LNCAP (cell line): ENCODE measurements at regions not wholly inside any gene's neighbourhood (a gene's known extent, or its start where the extent isn't known, plus 50 kb on each side); places are given as distances from the start of the nearest gene placed in this dataset.

Experiments
- TF ChIP-seq, protein P1 (sequence below): fragments of 450-650 bp; IDR thresholded peaks from 2 replicates; pipeline ENCODE4 v1.5.1; 2017; ENCODE audit warnings: mild to moderate bottlenecking

DNA sequence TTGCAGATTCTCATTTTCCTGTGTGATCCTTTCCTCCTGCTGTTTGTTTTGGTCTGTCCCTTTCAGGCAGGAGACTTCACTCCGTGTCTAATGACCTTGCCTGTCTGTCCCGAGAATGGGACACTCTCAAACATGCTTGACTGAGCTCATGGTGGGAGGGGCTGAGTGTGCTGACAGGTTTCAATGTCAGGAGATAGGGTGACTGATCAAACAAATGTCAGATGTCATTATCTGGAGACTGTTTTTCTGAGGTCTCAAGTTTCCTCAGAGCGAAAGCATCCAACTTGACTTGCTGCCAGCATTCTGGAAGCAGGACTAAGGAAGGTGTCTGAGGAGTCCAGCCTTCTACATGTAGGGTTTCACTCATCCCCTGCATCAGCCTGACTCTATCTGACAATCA lies 228.8 kb upstream of the KIAA1217 start:
- TF ChIP-seq, protein P1, sequence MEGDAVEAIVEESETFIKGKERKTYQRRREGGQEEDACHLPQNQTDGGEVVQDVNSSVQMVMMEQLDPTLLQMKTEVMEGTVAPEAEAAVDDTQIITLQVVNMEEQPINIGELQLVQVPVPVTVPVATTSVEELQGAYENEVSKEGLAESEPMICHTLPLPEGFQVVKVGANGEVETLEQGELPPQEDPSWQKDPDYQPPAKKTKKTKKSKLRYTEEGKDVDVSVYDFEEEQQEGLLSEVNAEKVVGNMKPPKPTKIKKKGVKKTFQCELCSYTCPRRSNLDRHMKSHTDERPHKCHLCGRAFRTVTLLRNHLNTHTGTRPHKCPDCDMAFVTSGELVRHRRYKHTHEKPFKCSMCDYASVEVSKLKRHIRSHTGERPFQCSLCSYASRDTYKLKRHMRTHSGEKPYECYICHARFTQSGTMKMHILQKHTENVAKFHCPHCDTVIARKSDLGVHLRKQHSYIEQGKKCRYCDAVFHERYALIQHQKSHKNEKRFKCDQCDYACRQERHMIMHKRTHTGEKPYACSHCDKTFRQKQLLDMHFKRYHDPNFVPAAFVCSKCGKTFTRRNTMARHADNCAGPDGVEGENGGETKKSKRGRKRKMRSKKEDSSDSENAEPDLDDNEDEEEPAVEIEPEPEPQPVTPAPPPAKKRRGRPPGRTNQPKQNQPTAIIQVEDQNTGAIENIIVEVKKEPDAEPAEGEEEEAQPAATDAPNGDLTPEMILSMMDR: no peak

DNA sequence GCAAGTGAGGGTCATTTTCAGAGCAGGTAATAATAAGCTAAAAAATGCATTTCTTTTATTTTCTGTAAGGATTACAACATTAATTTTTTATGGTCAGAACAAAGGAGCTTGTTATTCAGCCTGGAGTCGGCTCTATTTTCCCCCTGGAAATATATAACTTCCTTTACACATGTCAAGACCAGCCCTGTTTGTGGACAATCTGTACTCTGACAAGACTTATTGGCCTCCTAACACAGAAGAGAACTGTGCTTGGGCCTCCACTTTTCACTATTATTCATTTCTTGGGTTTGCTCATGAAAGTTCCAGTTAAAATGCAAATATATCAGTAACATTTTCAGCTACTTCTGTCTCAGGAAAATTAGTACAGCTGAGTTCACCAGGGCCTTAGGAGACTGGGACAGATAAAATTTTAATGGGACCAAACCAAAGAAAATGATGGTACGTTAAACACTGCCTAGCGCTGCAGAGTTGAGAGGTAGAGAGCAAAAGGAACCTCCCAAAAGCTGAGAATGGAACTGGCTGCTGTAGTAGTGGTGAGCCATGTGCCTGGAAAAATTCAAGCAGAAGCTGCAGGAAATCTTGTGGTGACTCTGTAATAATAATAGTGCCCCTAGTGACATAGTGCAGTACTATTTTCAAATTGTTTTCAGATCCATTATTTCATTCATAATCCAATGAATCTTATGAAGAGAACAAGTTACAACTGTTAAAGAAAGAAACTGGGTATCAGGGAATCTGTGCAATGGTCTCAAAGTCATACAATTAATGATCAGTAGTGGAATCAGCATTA lies 227.2 kb upstream of the KIAA1217 start:
- TF ChIP-seq, protein P1: no peak

DNA sequence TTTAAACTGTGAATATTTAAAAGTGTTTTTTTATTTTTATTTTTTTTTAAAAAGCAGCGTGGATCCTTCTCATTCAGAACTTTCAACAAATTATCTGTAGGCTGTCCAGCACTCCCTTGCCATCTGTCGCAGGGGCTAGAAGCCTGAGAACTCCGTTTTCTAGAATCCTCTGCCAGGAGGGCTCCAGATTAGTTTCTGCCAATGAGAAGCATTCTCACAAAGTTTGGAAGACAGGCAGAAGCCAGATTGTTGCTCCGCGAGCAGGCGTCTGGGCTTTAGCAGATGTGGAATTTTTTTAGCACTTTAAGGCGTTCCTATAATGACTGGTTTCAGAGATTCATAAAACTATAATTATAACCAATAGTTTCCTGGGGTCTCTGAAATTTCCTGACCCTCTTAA lies 220.9 kb upstream of the KIAA1217 start:
- TF ChIP-seq, protein P1: no peak

DNA sequence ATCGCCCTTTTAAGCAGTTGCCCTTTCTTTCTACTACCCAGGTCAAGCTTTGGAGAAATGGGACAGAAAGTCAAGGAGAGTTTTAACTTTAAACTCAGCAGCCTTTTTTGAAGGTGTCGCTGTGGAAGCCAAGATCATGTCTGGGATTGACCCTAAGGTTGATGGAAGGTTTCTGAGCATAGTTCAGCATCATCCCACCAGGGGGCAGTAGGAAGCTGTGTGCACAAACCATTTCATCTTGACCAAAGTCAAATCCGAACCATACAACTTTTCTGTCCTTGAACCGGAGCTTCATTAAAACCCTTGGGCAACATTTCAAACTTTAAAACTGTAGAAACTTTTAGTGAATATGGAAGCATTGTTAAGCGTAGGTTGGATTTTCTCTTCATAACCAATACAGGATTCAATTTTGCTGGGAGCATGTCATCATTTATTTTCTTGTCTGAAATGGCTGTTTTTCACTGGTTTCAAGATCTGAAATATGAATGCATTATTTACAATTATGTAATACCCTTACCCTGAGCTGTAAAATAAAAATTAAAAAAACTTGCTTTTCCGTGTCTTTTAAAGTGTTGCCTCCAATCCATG lies 214.4 kb upstream of the KIAA1217 start:
- TF ChIP-seq, protein P1: peak; percentile 86

DNA sequence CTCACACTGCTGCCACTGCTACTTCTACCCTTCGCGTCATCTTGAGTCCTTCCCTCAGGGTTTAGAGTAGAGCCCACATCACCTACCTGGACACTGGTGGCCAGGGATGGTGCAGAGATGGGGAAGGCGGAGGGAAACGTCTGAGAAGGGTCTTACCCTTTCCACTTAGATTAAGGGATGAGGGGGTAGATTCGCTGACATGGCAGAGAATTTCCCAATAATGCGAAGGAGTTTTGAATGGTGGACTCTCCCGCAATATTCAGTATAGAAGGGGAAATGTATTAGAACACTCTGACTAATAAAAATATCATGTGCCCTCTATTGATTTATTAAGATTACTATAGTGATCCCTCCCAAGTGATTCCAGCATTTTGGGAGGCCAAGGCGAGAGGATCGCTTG lies 209.5 kb upstream of the KIAA1217 start:
- TF ChIP-seq, protein P1: no peak

DNA sequence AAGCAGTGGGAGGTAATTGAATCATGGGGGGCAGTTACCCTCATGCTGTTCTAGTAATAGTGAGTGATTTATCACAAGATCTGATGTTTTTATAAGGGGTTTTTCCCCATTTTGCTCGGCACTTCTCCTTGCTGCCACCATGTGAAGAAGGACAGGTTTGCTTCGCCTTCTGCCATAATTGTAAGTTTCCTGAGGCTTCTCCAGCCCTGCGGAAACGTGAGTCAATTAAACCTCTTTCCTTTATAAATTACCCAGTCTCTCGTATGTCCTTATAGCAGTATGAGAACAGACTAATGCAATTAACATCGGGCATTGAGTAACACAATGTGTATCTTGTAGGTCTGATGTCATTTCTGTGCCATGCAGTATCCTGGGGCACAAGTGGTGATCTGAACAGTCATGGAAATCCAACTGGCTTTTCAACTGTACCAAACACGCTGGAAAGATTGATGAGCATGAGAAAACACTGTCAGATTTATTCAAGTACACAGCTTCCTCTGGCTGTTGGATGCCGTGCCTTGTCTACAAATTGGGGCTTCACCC lies 208.6 kb upstream of the KIAA1217 start:
- TF ChIP-seq, protein P1: no peak

DNA sequence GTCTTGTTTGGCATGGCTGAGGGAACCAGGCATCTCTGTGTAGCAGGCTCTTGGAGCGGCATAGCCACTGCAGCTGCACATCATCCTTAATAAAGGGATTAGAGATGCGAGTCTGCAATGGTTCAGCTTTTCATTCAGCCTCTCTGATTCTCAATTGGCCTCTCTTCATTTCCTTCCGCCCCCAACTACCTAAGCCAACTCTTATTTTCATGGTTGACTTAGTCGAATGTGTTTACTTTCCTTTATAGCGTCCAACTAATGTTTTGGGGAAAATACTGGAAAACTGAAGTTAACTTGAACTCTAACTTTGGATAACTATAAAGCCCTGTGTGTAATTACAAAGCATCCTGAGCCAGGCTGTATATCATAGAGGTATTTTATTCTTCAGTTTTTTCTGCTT lies 202.2 kb upstream of the KIAA1217 start:
- TF ChIP-seq, protein P1: no peak
